Stimulated activated CD4-positive, alpha-beta T cell treated with anti-CD3 and anti-CD28 coated beads, TNF-alpha, amount 100 ng/mL, for 24 hours (primary cell): ENCODE measurements at regions not wholly inside any gene's neighbourhood (a gene's known extent, or its start where the extent isn't known, plus 50 kb on each side); places are given as distances from the start of the nearest gene placed in this dataset.
"Not testable (repeated sequence)": the region's sequence is repeated elsewhere in the genome, so short reads cannot be mapped to it uniquely, and the experiment has no call there.

ENCODE experiments used
- DNase-seq, 3 experiments: peaks; one replicate each; pipeline ENCODE4 v3.0.0-alpha.2; 2020; ENCODE audit warnings: low read depth in 3 of 3

- no peak for DNase-seq
Observed at GRCh38 chr10:124213471-124213870, 120.1 kb upstream of the CHST15 start.

DNA sequence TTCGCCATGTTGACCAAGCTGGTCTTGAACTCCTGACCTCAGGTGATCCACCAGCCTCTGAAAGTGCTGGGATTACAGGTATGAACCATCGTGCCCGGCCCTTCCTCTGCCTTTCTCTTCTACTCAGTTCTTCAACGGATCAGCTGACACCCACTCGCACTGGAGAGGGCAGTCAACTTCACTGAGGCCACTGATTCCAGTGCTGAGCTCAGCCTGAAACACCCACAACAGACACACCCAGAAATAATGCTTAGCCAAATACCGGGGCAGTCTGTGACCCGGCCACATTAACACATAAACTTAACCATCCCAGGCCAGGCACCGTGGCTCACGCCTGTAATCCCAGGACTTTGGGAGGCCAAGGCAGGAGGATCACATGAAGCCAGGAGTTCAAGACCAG is 119.3 kb upstream of the CHST15 start:
- no peak for DNase-seq

DNA sequence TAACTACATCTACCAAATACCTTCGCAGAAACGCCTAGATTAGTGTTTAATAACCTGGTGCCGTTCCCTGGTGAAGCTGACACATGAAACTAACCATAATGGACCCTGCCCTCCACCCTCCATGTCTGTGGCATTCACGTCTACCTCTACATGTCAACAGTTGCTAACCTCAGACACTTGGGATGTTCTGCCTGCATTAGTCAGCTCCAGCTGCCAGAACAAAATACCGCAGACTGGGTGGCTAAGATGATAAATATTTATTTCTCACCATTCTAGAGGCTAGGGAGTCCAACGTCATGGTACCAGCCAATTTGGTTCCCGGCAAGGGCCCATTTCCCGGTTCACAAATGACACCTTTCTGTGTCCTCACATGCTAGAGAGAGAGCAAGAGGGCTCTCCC is 118.5 kb upstream of the CHST15 start:
- DNase-seq = no peak

DNA sequence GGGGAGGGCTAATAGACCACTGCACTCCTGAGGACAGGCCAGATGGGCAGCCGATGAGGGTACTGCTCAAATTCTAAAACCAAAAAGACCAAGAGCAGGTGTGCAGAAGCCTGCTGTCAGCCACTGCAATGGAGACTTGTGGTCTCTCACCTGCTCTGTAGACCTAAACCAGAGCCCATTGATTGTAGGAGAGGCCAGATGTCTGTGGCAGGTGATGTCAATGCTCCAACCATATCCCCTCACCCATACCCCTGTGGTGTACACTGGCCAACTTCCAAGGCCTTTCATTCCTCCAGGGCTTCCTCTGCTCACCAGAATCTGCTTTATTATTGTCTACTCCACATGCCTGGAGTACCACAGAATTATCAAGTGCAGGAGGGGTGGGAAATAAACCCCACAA is 116.9 kb upstream of the CHST15 start:
- DNase-seq = no peak

DNA sequence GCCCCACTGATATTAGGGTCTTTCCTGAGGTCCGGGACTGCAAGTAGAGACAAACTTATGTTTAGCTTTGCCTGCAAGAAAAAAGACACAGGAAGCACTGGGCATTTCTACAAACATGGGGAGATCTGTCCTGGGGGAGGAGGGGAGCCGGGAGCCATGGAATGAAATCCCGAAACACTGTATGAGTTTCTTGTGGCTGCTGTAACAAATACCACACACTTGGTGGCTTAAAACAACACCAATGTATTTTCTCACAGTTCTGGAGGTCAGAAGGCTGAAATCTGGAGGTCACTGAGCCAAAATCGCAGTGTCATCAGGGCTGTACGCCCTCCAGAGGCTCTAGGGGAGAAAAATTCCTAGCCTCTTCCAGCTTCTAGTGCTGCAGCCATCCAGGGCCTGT is 114.0 kb upstream of the CHST15 start:
- DNase-seq = no peak

GRCh38 chr10:124206616-124207015 is 113.2 kb upstream of the CHST15 start:
- no peak for DNase-seq

DNA sequence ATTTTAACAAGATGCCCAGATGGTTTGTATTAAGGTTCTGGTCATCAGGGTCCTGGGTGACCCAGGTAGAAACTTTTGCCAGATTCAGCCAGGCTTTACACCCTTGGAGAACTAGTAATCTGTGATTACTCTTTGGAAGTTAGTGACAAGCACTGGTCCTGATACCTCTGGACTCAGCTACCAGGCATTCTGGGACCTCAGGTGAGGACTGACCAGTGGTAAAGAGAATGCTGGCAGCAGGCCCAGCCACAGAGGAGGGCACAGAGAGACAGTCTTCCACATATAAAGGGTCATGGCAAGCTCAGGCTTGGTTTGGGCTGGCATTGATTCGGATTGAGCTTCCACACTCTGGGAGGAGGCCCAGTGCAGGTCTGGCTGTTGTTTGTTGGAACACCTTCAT is 112.0 kb upstream of the CHST15 start:
- no peak for DNase-seq

DNA sequence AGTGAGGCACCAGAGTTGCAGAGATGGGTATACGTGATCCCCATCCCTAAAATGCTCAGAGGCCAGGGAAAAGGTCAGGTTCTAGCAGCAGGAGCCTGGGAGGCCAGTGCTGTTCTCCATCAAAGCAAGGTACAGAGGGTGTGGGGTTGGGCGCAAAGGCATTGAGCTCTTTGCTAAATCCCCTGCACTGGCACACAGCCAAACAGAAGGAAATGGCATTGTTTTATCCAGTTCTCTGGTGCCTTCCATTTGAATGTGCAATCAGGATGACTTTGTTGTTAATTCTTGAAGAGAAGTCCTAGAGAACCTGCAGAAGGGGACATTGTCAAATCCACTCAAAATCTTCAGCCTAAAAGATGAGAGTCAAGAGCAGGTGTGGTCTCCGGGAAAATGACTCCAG is 111.3 kb upstream of the CHST15 start:
- no peak for DNase-seq

DNA sequence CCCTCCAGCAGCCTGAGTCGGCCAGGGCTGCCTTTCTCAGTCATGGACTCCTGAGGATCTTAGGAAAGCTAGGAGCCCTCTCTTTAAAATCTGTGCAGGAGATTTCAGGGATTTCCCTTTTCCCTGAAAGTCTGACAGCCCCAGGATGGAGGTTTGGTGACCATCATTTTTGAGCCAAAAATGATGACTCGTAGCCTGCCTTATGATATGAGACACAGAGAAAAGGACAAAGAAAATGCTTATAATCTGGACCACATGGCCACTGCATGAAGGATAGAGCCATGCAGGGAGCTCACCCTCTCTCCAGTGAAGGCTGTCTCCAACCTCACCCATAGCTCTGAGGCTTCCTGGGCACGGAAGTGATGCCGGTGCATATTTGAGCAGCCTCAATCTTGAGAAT is 106.6 kb upstream of the CHST15 start:
- no peak for DNase-seq

GRCh38 chr10:124198871-124199270 is 105.5 kb upstream of the CHST15 start:
- DNase-seq = no peak

DNA sequence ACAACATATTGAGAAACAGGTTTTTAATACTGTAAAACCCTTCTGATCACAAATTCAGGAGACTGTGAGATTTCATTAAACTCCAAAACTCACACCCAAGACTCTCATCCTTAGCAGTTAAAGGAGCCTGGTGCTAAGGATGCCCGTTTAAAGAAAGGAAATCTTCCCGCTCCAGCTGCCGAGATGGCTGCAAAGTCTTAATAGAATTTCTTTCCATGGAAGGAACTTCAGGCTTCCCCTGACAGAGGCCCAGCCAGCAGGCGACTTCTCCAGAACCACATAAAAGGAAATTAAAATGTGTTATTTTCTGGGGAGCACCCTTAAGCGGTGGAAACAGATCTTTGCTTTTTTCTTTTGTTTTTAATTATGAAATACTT is 104.7 kb upstream of the CHST15 start:
- DNase-seq = no peak

DNA sequence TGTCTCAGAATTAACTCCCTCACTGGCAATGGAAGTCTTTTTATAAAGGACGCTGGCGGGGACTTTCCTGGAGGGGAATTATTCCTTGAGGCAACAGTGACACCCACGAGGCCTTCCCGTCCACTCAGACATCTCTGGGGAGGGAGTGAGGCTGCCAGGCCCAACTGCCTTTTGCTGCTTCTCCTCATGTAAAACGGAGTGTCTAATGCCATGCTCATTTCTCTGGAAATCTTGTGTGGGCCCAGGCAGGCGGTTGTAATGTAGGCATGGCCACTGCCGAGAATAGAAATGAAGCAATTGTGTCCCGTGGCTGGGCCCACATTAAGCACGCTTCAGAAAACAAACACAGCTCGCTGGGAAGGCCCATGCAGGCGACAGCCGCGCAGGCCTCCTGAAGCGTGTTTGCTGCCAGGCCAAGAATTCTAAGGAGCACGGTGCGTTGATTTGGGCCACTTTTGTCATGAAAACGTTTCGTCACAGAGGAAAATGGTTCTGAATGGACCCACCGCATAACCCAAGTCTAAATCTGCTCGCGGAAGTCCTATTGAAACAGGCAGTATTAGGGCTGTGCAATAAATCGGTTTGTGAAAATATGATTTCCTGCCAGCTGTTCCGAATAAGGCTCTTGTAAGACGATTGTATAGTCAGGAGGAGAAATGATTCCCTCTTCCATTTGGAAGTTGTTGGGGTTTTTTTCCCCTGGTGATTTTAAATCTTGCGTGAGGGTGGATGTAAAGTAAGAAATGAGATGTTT is 104.2 kb upstream of the CHST15 start:
- DNase-seq = no peak

- DNase-seq = no peak
Observed at GRCh38 chr10:124196659-124197058, 103.3 kb upstream of the CHST15 start.

- no peak for DNase-seq
Observed at GRCh38 chr10:124194199-124194824, 100.9 kb upstream of the CHST15 start.

DNA sequence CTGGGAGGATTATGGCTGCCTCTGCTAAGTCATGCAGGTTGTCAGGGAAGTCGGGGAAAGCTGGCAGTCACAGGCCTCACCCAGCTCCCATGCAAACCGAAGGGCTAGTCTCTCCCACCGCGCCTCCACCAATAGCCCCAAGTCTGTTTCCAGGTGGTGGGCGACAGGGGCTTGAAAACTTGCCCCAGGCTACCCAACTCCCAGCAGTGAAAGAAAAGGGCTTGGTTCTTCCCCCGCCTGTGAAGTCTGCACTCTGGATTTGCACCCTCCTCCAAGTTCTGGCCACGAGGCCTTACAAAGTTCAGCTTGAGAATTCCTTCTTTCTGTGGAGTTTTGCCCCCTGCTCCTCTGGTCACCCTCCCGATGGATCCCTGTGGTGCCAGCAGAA is 99.9 kb upstream of the CHST15 start:
- no peak for DNase-seq

DNA sequence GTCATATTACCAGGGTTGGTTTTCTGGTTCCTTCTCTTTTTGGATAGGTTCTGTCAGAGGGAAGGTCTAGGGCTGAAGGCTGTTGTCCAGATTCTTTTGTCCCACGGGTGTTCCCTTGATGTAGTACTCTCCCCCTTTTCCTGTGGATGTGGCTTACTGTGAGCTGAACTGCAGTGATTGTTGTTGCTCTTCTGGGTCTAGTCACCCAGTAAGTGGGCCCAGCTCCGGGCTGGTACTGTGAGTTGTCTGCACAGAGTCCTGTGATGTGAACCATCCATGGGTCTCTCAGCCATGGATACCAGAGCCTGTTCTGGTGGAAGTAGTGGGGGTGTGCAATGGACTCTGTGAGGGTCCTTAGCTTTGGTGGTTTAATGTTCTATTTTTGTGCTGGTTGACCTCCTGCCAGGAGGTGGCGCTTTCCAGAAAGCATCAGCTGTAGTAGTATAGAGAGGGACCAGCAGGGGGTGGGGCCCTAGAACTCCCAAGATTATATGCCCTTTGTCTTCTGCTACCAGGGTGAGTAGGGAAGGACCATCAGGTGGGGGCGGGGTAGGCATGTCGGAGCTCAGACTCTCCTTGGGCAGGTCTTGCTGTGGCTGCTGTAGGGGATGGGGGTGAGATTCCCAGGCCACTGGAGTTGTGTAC is 99.4 kb upstream of the CHST15 start:
- not testable (repeated sequence) for DNase-seq

DNA sequence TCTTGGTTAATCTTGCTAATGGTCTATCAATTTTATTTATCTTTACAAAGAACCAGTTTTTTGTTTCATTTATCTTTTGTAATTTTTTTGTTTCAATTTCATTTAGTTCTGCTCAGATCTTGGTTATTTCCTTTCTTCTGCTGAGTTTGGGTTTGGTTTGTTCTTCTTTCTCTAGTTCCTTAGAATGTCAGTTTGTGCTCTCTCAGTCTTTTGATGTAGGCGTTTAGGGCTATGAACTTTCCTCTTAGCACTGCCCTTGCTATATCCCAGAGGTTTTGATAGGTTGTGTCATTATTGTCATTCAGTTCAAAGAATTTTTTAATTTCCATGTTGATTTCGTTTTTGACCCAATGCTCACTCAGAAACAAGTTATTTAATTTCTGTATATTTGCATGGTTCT is 97.1 kb upstream of the CHST15 start:
- not testable (repeated sequence) for DNase-seq

GRCh38 chr10:124186956-124187355 is 93.6 kb upstream of the CHST15 start:
- no peak for DNase-seq

DNA sequence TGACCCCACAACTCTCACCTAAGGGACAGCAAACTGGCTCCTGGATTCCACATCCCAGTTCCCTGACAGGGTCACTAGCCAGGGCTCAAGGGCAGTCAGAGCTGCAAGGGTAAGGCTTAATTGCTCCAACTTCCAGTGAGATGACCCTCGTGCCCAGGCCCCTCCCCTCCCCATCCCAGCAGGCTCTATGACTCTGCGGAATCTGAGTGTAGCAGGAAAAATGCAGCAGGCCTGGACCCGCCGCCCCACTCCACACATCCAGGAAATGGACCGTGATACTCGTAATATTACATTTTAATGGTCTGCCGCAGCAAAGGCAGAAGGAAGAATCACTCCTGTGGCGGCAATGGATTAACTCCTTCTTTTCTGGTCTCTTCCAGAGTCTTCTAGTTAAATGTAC is 91.7 kb upstream of the CHST15 start:
- DNase-seq = no peak

DNA sequence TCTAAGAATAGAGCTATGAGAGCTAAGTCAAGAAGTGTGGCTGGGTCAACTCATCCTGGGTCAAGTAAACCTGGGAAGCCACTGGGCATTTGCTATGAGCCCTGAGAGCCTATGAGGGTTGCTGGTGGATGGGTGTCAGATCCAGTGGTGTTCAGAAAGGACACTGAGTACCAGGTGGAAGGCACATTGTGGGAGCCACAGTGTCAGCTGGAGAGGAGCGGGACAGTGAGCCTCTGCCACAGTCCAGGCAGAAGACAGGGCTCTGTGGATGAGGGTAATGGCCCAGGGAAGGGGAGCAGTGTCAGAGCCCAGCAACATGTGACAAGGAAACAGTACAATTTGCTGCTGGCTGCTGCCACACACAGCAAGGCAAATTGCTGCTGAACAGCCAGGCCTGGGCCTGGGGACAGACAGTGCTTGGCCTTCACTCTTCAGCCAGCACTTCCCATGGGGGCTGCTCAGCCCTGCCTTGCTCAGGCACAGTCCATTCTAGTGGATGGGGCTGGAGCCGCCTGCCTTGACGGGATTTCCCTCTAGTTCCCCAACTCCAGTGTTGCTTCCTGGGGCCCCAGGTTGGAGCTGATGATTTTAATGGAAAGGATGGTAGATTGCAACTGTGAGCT is 90.9 kb upstream of the CHST15 start:
- DNase-seq = no peak

- DNase-seq = no peak
Observed at GRCh38 chr10:124183617-124184016, 90.2 kb upstream of the CHST15 start.

GRCh38 chr10:124182088-124182541 is 88.7 kb upstream of the CHST15 start:
- DNase-seq = no peak

GRCh38 chr10:124181656-124182055 is 88.3 kb upstream of the CHST15 start:
- no peak for DNase-seq
